Vagina (tissue), 2 donors: ENCODE measurements at regions not wholly inside any gene's neighbourhood (a gene's known extent, or its start where the extent isn't known, plus 50 kb on each side); places are given as distances from the start of the nearest gene placed in this dataset.

ENCODE experiments used
- CTCF ChIP-seq, 3 experiments: fragments of 450-650 bp in 2 of 3; fragments of 200-600 bp in 1 of 3; sonication (generic) in 1 of 3; IDR thresholded peaks; one replicate each; pipeline ENCODE4 v1.5.1; 2017 to 2019; ENCODE audit warnings: antibody characterized with exemption in 3 of 3, mild to moderate bottlenecking in 2 of 3, moderate library complexity in 2 of 3
- POLR2AphosphoS5 ChIP-seq, 2 donors: sonication (generic); formaldehyde crosslinking; IDR thresholded peaks; one replicate each; pipeline ENCODE4 v1.9.0; 2017; ENCODE audit warnings: antibody characterized with exemption in 2 of 2, mild to moderate bottlenecking in 2 of 2, low read depth in 1 of 2; ENCODE audit not compliant: insufficient read depth in 1 of 2

DNA sequence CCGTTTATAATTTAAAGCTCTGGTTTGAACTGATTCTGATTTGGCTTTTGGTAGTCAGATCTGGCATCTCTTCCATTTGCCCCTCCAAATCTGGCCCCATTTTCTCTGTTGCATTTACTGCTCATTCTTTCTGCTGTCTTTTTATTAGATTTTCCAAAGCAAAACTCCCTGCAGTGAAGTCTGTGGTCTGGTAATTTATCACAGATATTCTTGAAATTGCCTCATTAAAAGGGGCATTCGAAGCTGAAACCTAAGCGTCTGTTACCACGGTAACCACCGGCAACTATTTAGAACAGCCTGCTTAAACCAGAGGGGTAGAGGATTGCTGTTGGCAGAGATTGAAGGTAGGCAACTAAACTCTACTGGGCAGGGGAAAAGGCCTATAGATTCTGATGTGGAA is 111.5 kb upstream of the UPP2 start:
- TF ChIP-seq CTCF (IDR thresholded peaks at IDR 0.05) (no peak), POLR2AphosphoS5 (IDR thresholded peaks at IDR 0.05; ENCODE audit: insufficient read depth in 1 of 2, low read depth in 1 of 2) (no peak)
